ENCODE measurements at regions not wholly inside any gene's neighbourhood (a gene's known extent, or its start where the extent isn't known, plus 50 kb on each side); places are given as distances from the start of the nearest gene placed in this dataset.

DNA sequence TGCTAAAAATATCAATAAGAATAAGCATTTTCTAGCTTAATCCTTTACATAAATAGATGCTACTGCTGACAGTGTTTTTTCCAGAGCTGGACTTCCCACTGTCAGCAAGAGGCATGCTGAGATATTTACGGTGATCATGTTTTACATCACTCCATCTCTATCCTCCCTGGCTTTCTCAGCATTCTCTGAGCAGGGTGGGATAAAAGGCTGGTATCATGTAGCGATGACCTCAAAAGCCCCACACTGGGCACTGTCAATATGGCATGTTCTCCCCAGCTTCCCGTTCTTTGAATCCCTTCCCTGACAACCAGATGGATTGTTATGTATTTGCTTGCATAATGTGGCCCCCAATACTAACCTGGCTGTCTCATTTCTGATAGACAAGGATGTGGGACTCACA, 83.2 kb upstream of the EPHA4 start:
- TF ChIP-seq RAD21 (IDR thresholded peaks at IDR 0.05; ENCODE audit: low read length) (no peak), CTCF (conservative IDR thresholded peaks at IDR 0.05; ENCODE audit: low read depth, low read length) (no peak), CEBPB (IDR thresholded peaks at IDR 0.05; ENCODE audit: low read depth, low read length) (no peak), POLR2A (IDR thresholded peaks at IDR 0.05; ENCODE audit: low read depth, low read length) (no peak), RCOR1 (IDR thresholded peaks at IDR 0.05; ENCODE audit: insufficient replicate concordance, low read length) (no peak), NFE2L2 (IDR thresholded peaks at IDR 0.05; ENCODE audit: low read depth, low read length) (no peak), SMC3 (IDR thresholded peaks at IDR 0.05; ENCODE audit: low read depth, low read length) (no peak), FOS (IDR thresholded peaks at IDR 0.05; ENCODE audit: low read depth, low read length) (no peak), CHD1 (IDR thresholded peaks at IDR 0.05; ENCODE audit: low read depth, low read length) (no peak), RFX5 (IDR thresholded peaks at IDR 0.05; ENCODE audit: low read depth, low read length) (no peak), MAFK (IDR thresholded peaks at IDR 0.05; ENCODE audit: low read depth, low read length) (no peak), BHLHE40 (IDR thresholded peaks at IDR 0.05; ENCODE audit: low read depth, low read length) (no peak)
- TF ChIP-seq, protein P1, sequence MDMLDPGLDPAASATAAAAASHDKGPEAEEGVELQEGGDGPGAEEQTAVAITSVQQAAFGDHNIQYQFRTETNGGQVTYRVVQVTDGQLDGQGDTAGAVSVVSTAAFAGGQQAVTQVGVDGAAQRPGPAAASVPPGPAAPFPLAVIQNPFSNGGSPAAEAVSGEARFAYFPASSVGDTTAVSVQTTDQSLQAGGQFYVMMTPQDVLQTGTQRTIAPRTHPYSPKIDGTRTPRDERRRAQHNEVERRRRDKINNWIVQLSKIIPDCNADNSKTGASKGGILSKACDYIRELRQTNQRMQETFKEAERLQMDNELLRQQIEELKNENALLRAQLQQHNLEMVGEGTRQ (IDR thresholded peaks at IDR 0.05; ENCODE audit: low read depth, low read length), result no peak
